ENCODE measurements at regions not wholly inside any gene's neighbourhood (a gene's known extent, or its start where the extent isn't known, plus 50 kb on each side); places are given as distances from the start of the nearest gene placed in this dataset.

DNA sequence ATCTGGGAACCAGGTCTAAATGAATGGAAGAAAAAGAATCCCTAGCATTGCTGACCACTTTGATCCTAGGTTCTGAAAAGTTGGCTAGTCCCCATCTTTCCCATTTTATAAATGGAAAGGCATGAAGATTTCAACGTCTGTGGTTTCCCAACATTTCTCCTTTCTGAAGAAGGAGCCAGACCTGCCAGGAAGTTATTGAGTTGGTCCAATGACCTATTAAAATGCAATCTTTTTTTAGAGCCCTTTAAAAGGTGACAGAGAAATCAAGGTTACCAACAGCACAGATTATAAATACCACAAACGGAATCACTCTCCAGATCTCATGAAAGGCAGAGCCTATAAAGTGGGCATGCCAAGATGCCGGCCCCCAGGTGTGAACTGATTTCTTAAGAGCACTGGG, 505.6 kb upstream of the THBS1 start:
- Histone ChIP-seq H3K79me2 (ENCODE audit: low read length) (no peaks in the 10 kb centered on the region), H3K9me3 (ENCODE audit: insufficient read depth, low read length) (no peaks in the 10 kb centered on the region), H3K4me3 (ENCODE audit: low read length) (no peak overlapping the region), H3K27me3 (ENCODE audit: low read depth, low read length) (no peaks in the 10 kb centered on the region), H3K9ac (ENCODE audit: low read length) (no peak overlapping the region), H2AFZ (ENCODE audit: low read depth, low read length) (no peak overlapping the region), H4K20me1 (ENCODE audit: insufficient read depth, low read length) (no peaks in the 10 kb centered on the region), H3K4me1 (ENCODE audit: low read length) (no peaks in the 10 kb centered on the region), H3K36me3 (replicated peaks; ENCODE audit: low read depth, low read length) (no peaks in the 10 kb centered on the region), H3K27ac (ENCODE audit: low read length) (no peak overlapping the region), H3K4me2 (ENCODE audit: low read length) (no peak overlapping the region)
- TF ChIP-seq, protein P1, sequence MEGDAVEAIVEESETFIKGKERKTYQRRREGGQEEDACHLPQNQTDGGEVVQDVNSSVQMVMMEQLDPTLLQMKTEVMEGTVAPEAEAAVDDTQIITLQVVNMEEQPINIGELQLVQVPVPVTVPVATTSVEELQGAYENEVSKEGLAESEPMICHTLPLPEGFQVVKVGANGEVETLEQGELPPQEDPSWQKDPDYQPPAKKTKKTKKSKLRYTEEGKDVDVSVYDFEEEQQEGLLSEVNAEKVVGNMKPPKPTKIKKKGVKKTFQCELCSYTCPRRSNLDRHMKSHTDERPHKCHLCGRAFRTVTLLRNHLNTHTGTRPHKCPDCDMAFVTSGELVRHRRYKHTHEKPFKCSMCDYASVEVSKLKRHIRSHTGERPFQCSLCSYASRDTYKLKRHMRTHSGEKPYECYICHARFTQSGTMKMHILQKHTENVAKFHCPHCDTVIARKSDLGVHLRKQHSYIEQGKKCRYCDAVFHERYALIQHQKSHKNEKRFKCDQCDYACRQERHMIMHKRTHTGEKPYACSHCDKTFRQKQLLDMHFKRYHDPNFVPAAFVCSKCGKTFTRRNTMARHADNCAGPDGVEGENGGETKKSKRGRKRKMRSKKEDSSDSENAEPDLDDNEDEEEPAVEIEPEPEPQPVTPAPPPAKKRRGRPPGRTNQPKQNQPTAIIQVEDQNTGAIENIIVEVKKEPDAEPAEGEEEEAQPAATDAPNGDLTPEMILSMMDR (IDR thresholded peaks at IDR 0.05; ENCODE audit: low read depth, low read length) = no peak
- TF ChIP-seq EZH2phosphoT487 (IDR thresholded peaks at IDR 0.05; ENCODE audit: low read depth) = no peak

GRCh38 chr15:39075756-39076341, 505.0 kb upstream of the THBS1 start:
- H4K20me1 ChIP-seq (ENCODE audit: insufficient read depth, low read length) = no peaks in the 10 kb centered on the region
- H2AFZ ChIP-seq (ENCODE audit: low read depth, low read length) = no peak overlapping the region
- no peaks in the 10 kb centered on the region for H3K4me1 ChIP-seq (ENCODE audit: low read length)
- H3K79me2 ChIP-seq (ENCODE audit: low read length) = no peaks in the 10 kb centered on the region
- H3K9me3 ChIP-seq (ENCODE audit: insufficient read depth, low read length) = no peaks in the 10 kb centered on the region
- TF ChIP-seq EZH2phosphoT487 (IDR thresholded peaks at IDR 0.05; ENCODE audit: low read depth) = no peak
- TF ChIP-seq, protein P1 (IDR thresholded peaks at IDR 0.05; ENCODE audit: low read depth, low read length) = no peak
- H3K36me3 ChIP-seq (replicated peaks; ENCODE audit: low read depth, low read length) = no peaks in the 10 kb centered on the region
- H3K27me3 ChIP-seq (ENCODE audit: low read depth, low read length) = no peaks in the 10 kb centered on the region
- H3K4me3 ChIP-seq (ENCODE audit: low read length) = no peak overlapping the region
- no peak overlapping the region for H3K9ac ChIP-seq (ENCODE audit: low read length)
- H3K4me2 ChIP-seq (ENCODE audit: low read length) = no peak overlapping the region
- H3K27ac ChIP-seq (ENCODE audit: low read length) = no peak overlapping the region

- Histone ChIP-seq H3K4me2 (ENCODE audit: low read length) (no peak overlapping the region), H3K4me1 (ENCODE audit: low read length) (no peaks in the 10 kb centered on the region), H4K20me1 (ENCODE audit: insufficient read depth, low read length) (no peaks in the 10 kb centered on the region), H3K27me3 (ENCODE audit: low read depth, low read length) (no peaks in the 10 kb centered on the region), H3K9ac (ENCODE audit: low read length) (no peak overlapping the region), H3K4me3 (ENCODE audit: low read length) (no peak overlapping the region), H3K79me2 (ENCODE audit: low read length) (no peaks in the 10 kb centered on the region), H3K27ac (ENCODE audit: low read length) (no peak overlapping the region), H3K36me3 (replicated peaks; ENCODE audit: low read depth, low read length) (no peaks in the 10 kb centered on the region), H3K9me3 (ENCODE audit: insufficient read depth, low read length) (no peaks in the 10 kb centered on the region), H2AFZ (ENCODE audit: low read depth, low read length) (no peak overlapping the region)
- no peak for TF ChIP-seq EZH2phosphoT487 (IDR thresholded peaks at IDR 0.05; ENCODE audit: low read depth)
- TF ChIP-seq, protein P1 (IDR thresholded peaks at IDR 0.05; ENCODE audit: low read depth, low read length) = no peak
These were observed 502.9 kb upstream of the THBS1 start for GRCh38 chr15:39078026-39078425.

DNA sequence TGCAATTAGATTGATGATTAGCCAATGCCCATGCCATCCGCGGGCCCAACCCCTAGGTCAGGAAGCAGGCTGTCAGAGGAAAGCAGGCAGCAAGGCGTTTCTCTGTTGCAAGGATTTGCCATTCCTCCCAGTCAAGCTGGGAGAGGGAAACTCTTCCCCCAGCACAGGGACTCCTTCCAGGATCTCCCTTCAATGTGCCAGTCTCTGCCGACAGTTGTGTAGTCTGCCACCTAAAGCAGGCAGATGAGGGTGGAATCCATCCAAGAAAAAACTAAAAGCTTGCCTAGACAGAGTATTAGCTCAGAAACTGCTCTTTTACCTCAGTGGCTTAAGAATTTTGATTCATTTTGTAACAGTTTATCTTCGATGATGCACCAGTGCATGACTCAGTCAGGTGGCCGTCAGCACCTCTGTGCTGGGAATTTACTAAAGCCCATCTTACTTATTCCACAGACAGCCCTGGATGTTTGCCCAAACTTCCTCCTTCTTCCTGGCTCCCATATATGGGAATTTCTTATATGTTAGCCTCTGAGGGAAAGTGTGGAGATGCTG, 501.5 kb upstream of the THBS1 start:
- Histone ChIP-seq H3K79me2 (ENCODE audit: low read length) (no peaks in the 10 kb centered on the region), H3K4me1 (ENCODE audit: low read length) (no peaks in the 10 kb centered on the region), H3K4me3 (ENCODE audit: low read length) (no peak overlapping the region), H2AFZ (ENCODE audit: low read depth, low read length) (no peak overlapping the region), H3K27me3 (ENCODE audit: low read depth, low read length) (no peaks in the 10 kb centered on the region), H3K9me3 (ENCODE audit: insufficient read depth, low read length) (no peaks in the 10 kb centered on the region), H4K20me1 (ENCODE audit: insufficient read depth, low read length) (no peaks in the 10 kb centered on the region), H3K4me2 (ENCODE audit: low read length) (no peak overlapping the region), H3K9ac (ENCODE audit: low read length) (no peak overlapping the region), H3K36me3 (replicated peaks; ENCODE audit: low read depth, low read length) (no peaks in the 10 kb centered on the region), H3K27ac (ENCODE audit: low read length) (no peak overlapping the region)
- TF ChIP-seq EZH2phosphoT487 (IDR thresholded peaks at IDR 0.05; ENCODE audit: low read depth) = no peak
- TF ChIP-seq, protein P1 (IDR thresholded peaks at IDR 0.05; ENCODE audit: low read depth, low read length) = no peak

All from OCI-LY3 (cell line).